ENCODE measurements at regions not wholly inside any gene's neighbourhood (a gene's known extent, or its start where the extent isn't known, plus 50 kb on each side); places are given as distances from the start of the nearest gene placed in this dataset.

- DNase-seq (ENCODE audit: insufficient read length, low spot score) (no peak), FAIRE-seq (no peak)
- TF ChIP-seq POLR2AphosphoS5 (IDR thresholded peaks at IDR 0.05; ENCODE audit: low read depth, low read length) (no peak), POLR2A (IDR thresholded peaks at IDR 0.05; ENCODE audit: low read depth, low read length) (no peak), SPI1 (IDR thresholded peaks at IDR 0.05; ENCODE audit: low read depth, low read length) (no peak), TAF1 (IDR thresholded peaks at IDR 0.05; ENCODE audit: low read depth, low read length) (no peak), PAX5 (IDR thresholded peaks at IDR 0.05; ENCODE audit: insufficient read depth, low read length, severe bottlenecking) (no peak), POU2F2 (IDR thresholded peaks at IDR 0.05; ENCODE audit: low read depth, low read length) (no peak)
These were observed 231.3 kb downstream of the RRAGC start for GRCh38 chr1:38628241-38628640.

GRCh38 chr1:38625939-38626338 lies 233.6 kb downstream of the RRAGC start:
- TF ChIP-seq SPI1 (IDR thresholded peaks at IDR 0.05; ENCODE audit: low read depth, low read length) (no peak), POLR2A (IDR thresholded peaks at IDR 0.05; ENCODE audit: low read depth, low read length) (no peak), POU2F2 (IDR thresholded peaks at IDR 0.05; ENCODE audit: low read depth, low read length) (no peak), PAX5 (IDR thresholded peaks at IDR 0.05; ENCODE audit: insufficient read depth, low read length, severe bottlenecking) (no peak), POLR2AphosphoS5 (IDR thresholded peaks at IDR 0.05; ENCODE audit: low read depth, low read length) (no peak), TAF1 (IDR thresholded peaks at IDR 0.05; ENCODE audit: low read depth, low read length) (no peak)
- no peak for FAIRE-seq
- DNase-seq (ENCODE audit: insufficient read length, low spot score), result no peak

- FAIRE-seq (no peak), DNase-seq (ENCODE audit: insufficient read length, low spot score) (no peak)
- TF ChIP-seq POLR2AphosphoS5 (IDR thresholded peaks at IDR 0.05; ENCODE audit: low read depth, low read length) (no peak), TAF1 (IDR thresholded peaks at IDR 0.05; ENCODE audit: low read depth, low read length) (no peak), SPI1 (IDR thresholded peaks at IDR 0.05; ENCODE audit: low read depth, low read length) (no peak), PAX5 (IDR thresholded peaks at IDR 0.05; ENCODE audit: insufficient read depth, low read length, severe bottlenecking) (no peak), POLR2A (IDR thresholded peaks at IDR 0.05; ENCODE audit: low read depth, low read length) (no peak), POU2F2 (IDR thresholded peaks at IDR 0.05; ENCODE audit: low read depth, low read length) (no peak)
These were observed 235.1 kb downstream of the RRAGC start for GRCh38 chr1:38624336-38625039.

GRCh38 chr1:38623529-38623928 lies 236.0 kb downstream of the RRAGC start:
- FAIRE-seq, result no peak

GRCh38 chr1:38622197-38622596 lies 237.4 kb downstream of the RRAGC start:
- DNase-seq (ENCODE audit: insufficient read length, low spot score) (no peak), FAIRE-seq (no peak)
- TF ChIP-seq POLR2A (IDR thresholded peaks at IDR 0.05; ENCODE audit: low read depth, low read length), result no peak
- TF ChIP-seq PAX5 (IDR thresholded peaks at IDR 0.05; ENCODE audit: insufficient read depth, low read length, severe bottlenecking), result no peak
- no peak for TF ChIP-seq SPI1 (IDR thresholded peaks at IDR 0.05; ENCODE audit: low read depth, low read length)

More at GRCh38 chr1:38623529-38623928, 236.0 kb downstream of the RRAGC start:
- no peak for DNase-seq (ENCODE audit: insufficient read length, low spot score)
- TF ChIP-seq PAX5 (IDR thresholded peaks at IDR 0.05; ENCODE audit: insufficient read depth, low read length, severe bottlenecking), result no peak
- TF ChIP-seq POU2F2 (IDR thresholded peaks at IDR 0.05; ENCODE audit: low read depth, low read length), result no peak

- FAIRE-seq (no peak), DNase-seq (ENCODE audit: insufficient read length, low spot score) (no peak)
- TF ChIP-seq PAX5 (IDR thresholded peaks at IDR 0.05; ENCODE audit: insufficient read depth, low read length, severe bottlenecking) (no peak), POLR2AphosphoS5 (IDR thresholded peaks at IDR 0.05; ENCODE audit: low read depth, low read length) (no peak), SPI1 (IDR thresholded peaks at IDR 0.05; ENCODE audit: low read depth, low read length) (no peak), POLR2A (IDR thresholded peaks at IDR 0.05; ENCODE audit: low read depth, low read length) (no peak), POU2F2 (IDR thresholded peaks at IDR 0.05; ENCODE audit: low read depth, low read length) (no peak), TAF1 (IDR thresholded peaks at IDR 0.05; ENCODE audit: low read depth, low read length) (no peak)
These were observed 242.7 kb downstream of the RRAGC start for GRCh38 chr1:38616846-38617245.

- no peak for TF ChIP-seq POLR2AphosphoS5 (IDR thresholded peaks at IDR 0.05; ENCODE audit: low read depth, low read length)
- TF ChIP-seq SPI1 (IDR thresholded peaks at IDR 0.05; ENCODE audit: low read depth, low read length), result no peak
- no peak for TF ChIP-seq POU2F2 (IDR thresholded peaks at IDR 0.05; ENCODE audit: low read depth, low read length)
- FAIRE-seq, result peak; percentile 43
- DNase-seq (ENCODE audit: insufficient read length, low spot score), result no peak
These were observed 243.9 kb downstream of the RRAGC start for GRCh38 chr1:38615680-38616079.

- FAIRE-seq, result no peak
These were observed 244.7 kb downstream of the RRAGC start for GRCh38 chr1:38614861-38615260.

GRCh38 chr1:38613996-38614395 lies 245.6 kb downstream of the RRAGC start:
- FAIRE-seq (no peak), DNase-seq (ENCODE audit: insufficient read length, low spot score) (no peak)
- TF ChIP-seq POLR2A (IDR thresholded peaks at IDR 0.05; ENCODE audit: low read depth, low read length), result no peak
- TF ChIP-seq POLR2AphosphoS5 (IDR thresholded peaks at IDR 0.05; ENCODE audit: low read depth, low read length), result no peak
- no peak for TF ChIP-seq POU2F2 (IDR thresholded peaks at IDR 0.05; ENCODE audit: low read depth, low read length)
- TF ChIP-seq TAF1 (IDR thresholded peaks at IDR 0.05; ENCODE audit: low read depth, low read length), result no peak
- no peak for TF ChIP-seq PAX5 (IDR thresholded peaks at IDR 0.05; ENCODE audit: insufficient read depth, low read length, severe bottlenecking)
- no peak for TF ChIP-seq SPI1 (IDR thresholded peaks at IDR 0.05; ENCODE audit: low read depth, low read length)

More at GRCh38 chr1:38614861-38615260, 244.7 kb downstream of the RRAGC start:
- DNase-seq (ENCODE audit: insufficient read length, low spot score), result no peak
- TF ChIP-seq TAF1 (IDR thresholded peaks at IDR 0.05; ENCODE audit: low read depth, low read length) (no peak), POLR2AphosphoS5 (IDR thresholded peaks at IDR 0.05; ENCODE audit: low read depth, low read length) (no peak)

GRCh38 chr1:38612951-38613350 lies 246.6 kb downstream of the RRAGC start:
- DNase-seq (ENCODE audit: insufficient read length, low spot score) (no peak), FAIRE-seq (no peak)

More at GRCh38 chr1:38612951-38613350, 246.6 kb downstream of the RRAGC start:
- TF ChIP-seq POLR2AphosphoS5 (IDR thresholded peaks at IDR 0.05; ENCODE audit: low read depth, low read length) (no peak), POU2F2 (IDR thresholded peaks at IDR 0.05; ENCODE audit: low read depth, low read length) (no peak), POLR2A (IDR thresholded peaks at IDR 0.05; ENCODE audit: low read depth, low read length) (no peak), PAX5 (IDR thresholded peaks at IDR 0.05; ENCODE audit: insufficient read depth, low read length, severe bottlenecking) (no peak), TAF1 (IDR thresholded peaks at IDR 0.05; ENCODE audit: low read depth, low read length) (no peak), SPI1 (IDR thresholded peaks at IDR 0.05; ENCODE audit: low read depth, low read length) (no peak)

All from GM12891 (cell line).